HL-60 (cell line): ENCODE measurements at regions not wholly inside any gene's neighbourhood (a gene's known extent, or its start where the extent isn't known, plus 50 kb on each side); places are given as distances from the start of the nearest gene placed in this dataset.
A peak's percentile ranks its signal among the peaks of the same experiment; 100 is the strongest.

Experiments used
- DNase-seq, 2 experiments: peaks; one replicate each; pipeline ENCODE4 v3.0.0-alpha.2; 2010 to 2020; ENCODE audit warnings: low read depth in 1 of 2, low spot score in 1 of 2
- H3K27ac ChIP-seq: fragments of 250-450 bp; sonication (Bioruptor Pico); replicated peaks from 2 replicates; pipeline ENCODE4 v1.5.1; 2020; ENCODE audit warnings: mild to moderate bottlenecking, moderate library complexity
- H3K27me3 ChIP-seq: fragments of 250-450 bp; sonication (Bioruptor Pico); 2 replicates; pipeline ENCODE4 v1.5.1; 2021; ENCODE audit warnings: mild to moderate bottlenecking, moderate library complexity; ENCODE audit not compliant: insufficient read depth, poor library complexity, severe bottlenecking
- H3K4me3 ChIP-seq: replicated peaks from 2 replicates; pipeline ENCODE4 v1.5.1; 2011; ENCODE audit warnings: mild to moderate bottlenecking, control low read depth, low read length; ENCODE audit not compliant: insufficient read depth
- CTCF ChIP-seq: IDR thresholded peaks from one replicate; pipeline ENCODE4 v1.5.1; 2011; ENCODE audit warnings: low read length, control low read depth, inconsistent platforms; ENCODE audit not compliant: insufficient read depth
- GABPA ChIP-seq: IDR thresholded peaks from 2 replicates; pipeline ENCODE4 v1.6.1; 2012; ENCODE audit warnings: low read depth
- POLR2AphosphoS5 ChIP-seq: IDR thresholded peaks from 2 replicates; pipeline ENCODE4 v1.6.1; 2012; ENCODE audit warnings: low read depth
- REST ChIP-seq: IDR thresholded peaks from 2 replicates; pipeline ENCODE4 v1.6.1; 2012; ENCODE audit warnings: low read depth; ENCODE audit not compliant: insufficient replicate concordance
- SPI1 ChIP-seq: IDR thresholded peaks from 2 replicates; pipeline ENCODE4 v1.6.1; 2012; ENCODE audit warnings: low read depth, mild to moderate bottlenecking, borderline replicate concordance

- TF ChIP-seq POLR2AphosphoS5 (no peak), GABPA (no peak), SPI1 (no peak), REST (no peak), CTCF (no peak)
- no peak for DNase-seq
- no peak overlapping the region for H3K27ac ChIP-seq
- H3K4me3 ChIP-seq = no peak overlapping the region
- no peaks in the 10 kb centered on the region for H3K27me3 ChIP-seq
These were observed 513.5 kb downstream of the TFAP2A start for GRCh38 chr6:9901376-9901775.

- DNase-seq = no peak
- Histone ChIP-seq H3K27me3 (no peaks in the 10 kb centered on the region), H3K27ac (no peak overlapping the region), H3K4me3 (no peak overlapping the region)
- no peak for TF ChIP-seq POLR2AphosphoS5
- TF ChIP-seq GABPA = no peak
- no peak for TF ChIP-seq CTCF
- TF ChIP-seq SPI1 = no peak
- no peak for TF ChIP-seq REST
These were observed 518.1 kb downstream of the TFAP2A start for GRCh38 chr6:9896806-9897205.

- Histone ChIP-seq H3K4me3 (no peak overlapping the region), H3K27me3 (no peaks in the 10 kb centered on the region), H3K27ac (no peak overlapping the region)
- no peak for DNase-seq
- no peak for TF ChIP-seq GABPA
- TF ChIP-seq SPI1 = no peak
- no peak for TF ChIP-seq POLR2AphosphoS5
- peak; percentile 67 for TF ChIP-seq REST
These were observed 524.0 kb downstream of the TFAP2A start for GRCh38 chr6:9890893-9891292.

GRCh38 chr6:9890469-9890868, 524.4 kb downstream of the TFAP2A start:
- Histone ChIP-seq H3K4me3 (no peak overlapping the region), H3K27ac (no peak overlapping the region), H3K27me3 (no peaks in the 10 kb centered on the region)
- TF ChIP-seq CTCF (no peak), POLR2AphosphoS5 (no peak), SPI1 (no peak), GABPA (no peak), REST (no peak)
- no peak for DNase-seq
